ENCODE measurements at regions not wholly inside any gene's neighbourhood (a gene's known extent, or its start where the extent isn't known, plus 50 kb on each side); places are given as distances from the start of the nearest gene placed in this dataset.

DNA sequence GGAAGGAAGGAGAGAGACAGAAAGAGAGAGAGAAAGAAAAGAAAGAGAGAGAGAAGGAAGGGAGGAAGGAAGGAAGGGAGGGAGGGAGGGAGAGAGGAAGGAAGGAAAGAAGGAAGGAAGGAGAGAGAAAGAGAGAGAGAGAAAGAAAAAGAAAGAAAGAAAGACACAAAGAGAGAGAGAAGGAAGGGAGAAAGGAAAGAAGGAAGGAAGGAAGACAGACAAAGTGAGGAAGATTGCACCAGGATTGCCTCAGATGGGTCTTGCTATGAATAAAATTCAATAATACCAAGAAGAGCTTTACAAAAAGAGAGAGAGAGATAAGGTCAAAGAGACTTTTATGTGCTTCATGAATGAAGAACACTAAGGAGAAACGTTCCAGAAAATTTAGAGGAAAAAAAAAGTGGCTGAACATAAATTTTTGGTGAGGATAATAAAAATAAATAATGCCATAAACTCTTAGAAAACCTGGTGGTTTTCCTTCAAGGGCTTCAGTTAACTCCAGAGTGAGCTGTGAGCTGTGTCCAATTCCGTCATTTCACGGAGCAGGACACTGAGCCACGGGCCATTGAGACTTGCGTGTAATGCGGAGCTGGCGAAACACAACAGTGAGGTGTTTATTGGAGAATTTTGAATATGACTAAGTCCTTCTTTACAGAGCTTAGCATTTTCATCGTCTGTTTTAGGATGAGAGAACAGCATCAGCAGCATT, 72.7 kb upstream of the TNRC6C start:
- TF ChIP-seq TAF1 (IDR thresholded peaks at IDR 0.05; ENCODE audit: borderline replicate concordance, insufficient read depth, low read length), result no peak
- no peak for TF ChIP-seq POLR2AphosphoS5 (IDR thresholded peaks at IDR 0.05; ENCODE audit: low read depth, low read length)
- no peak for TF ChIP-seq SIN3A (IDR thresholded peaks at IDR 0.05; ENCODE audit: borderline replicate concordance, insufficient read depth, low read length)
- TF ChIP-seq FOXP2 (optimal IDR thresholded peaks at IDR 0.05; ENCODE audit: borderline replicate concordance, extremely low read depth, extremely low read length, insufficient read depth), result no peak

Measured in PFSK-1 (cell line).